HEK293T (cell line): ENCODE measurements at regions not wholly inside any gene's neighbourhood (a gene's known extent, or its start where the extent isn't known, plus 50 kb on each side); places are given as distances from the start of the nearest gene placed in this dataset.

Source experiments
- ELF4 ChIP-seq: fragments of 450-650 bp; IDR thresholded peaks from 2 replicates; pipeline ENCODE4 v1.6.1; 2017; ENCODE audit warnings: antibody characterized with exemption
- FOXK2 ChIP-seq: fragments of 450-650 bp; IDR thresholded peaks from 2 replicates; pipeline ENCODE4 v1.6.1; 2016; ENCODE audit warnings: mild to moderate bottlenecking
- FOXM1 ChIP-seq: fragments of 450-650 bp; IDR thresholded peaks from 2 replicates; pipeline ENCODE4 v1.6.1; 2017; ENCODE audit warnings: mild to moderate bottlenecking, borderline replicate concordance
- L3MBTL2 ChIP-seq: fragments of 450-650 bp; conservative IDR thresholded peaks from 2 replicates; pipeline ENCODE4 v1.6.1; 2016; ENCODE audit warnings: mild to moderate bottlenecking
- SUZ12 ChIP-seq: fragments of 450-650 bp; IDR thresholded peaks from 2 replicates; pipeline ENCODE4 v1.6.1; 2016; ENCODE audit warnings: mild to moderate bottlenecking

DNA sequence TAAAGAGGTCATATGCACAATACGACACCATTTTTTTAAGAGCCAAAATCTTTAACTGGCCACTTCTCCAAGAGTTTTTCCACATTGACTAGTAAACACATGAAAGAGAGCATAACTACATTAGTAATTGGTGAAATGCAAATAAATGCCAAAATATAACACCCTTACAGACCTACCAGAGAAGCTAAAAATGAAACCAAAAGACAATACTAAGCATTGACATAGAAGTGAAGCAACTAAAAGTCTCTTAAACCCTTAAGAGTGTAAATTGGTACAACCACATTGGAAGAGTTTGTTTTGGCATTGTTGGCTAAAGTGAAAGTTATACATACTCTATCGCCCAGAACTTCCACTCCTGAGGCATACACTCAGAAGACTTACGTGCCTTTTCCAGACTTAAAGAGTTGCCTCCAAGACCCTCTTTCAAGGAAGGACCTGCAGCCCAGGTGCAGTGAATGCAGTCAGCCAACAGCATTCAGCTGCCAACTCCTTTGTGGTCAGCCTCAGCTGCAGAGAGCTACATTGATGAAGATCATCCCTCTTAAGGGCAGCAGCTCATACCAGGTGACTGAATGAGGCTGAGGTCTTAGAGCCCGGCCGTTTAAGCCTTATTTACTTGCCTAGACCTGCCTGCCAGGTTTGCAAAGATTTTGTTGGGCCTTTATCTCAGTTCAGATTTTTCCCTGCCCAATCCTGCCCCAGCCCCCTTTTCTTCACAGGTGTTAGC, 839.1 kb upstream of the ADGRL2 start:
- TF ChIP-seq SUZ12 (no peak), FOXM1 (no peak), ELF4 (no peak), L3MBTL2 (no peak), FOXK2 (no peak)
